H9 (cell line): ENCODE measurements at regions not wholly inside any gene's neighbourhood (a gene's known extent, or its start where the extent isn't known, plus 50 kb on each side); places are given as distances from the start of the nearest gene placed in this dataset.
"Not testable (repeated sequence)": the region's sequence is repeated elsewhere in the genome, so short reads cannot be mapped to it uniquely, and the experiment has no call there.

Experiments
- DNase-seq: peaks from one replicate; pipeline ENCODE4 v3.0.0-alpha.2; 2017
- H2AFZ ChIP-seq: one replicate; pipeline ENCODE4 v1.6.1; 2013; ENCODE audit warnings: mild to moderate bottlenecking, low read length, control low read depth, moderate library complexity
- H2AK5ac ChIP-seq: 2 replicates; pipeline ENCODE4 v1.6.1; 2013; ENCODE audit warnings: low read length, control low read depth, mixed read lengths; ENCODE audit not compliant: insufficient read length
- H2BK120ac ChIP-seq: one replicate; pipeline ENCODE4 v1.6.1; 2013; ENCODE audit warnings: low read depth, mild to moderate bottlenecking, low read length, control low read depth, inconsistent platforms; ENCODE audit not compliant: poor library complexity, severe bottlenecking
- H2BK12ac ChIP-seq: 2 replicates; pipeline ENCODE4 v1.6.1; 2013; ENCODE audit warnings: low read length, control low read depth, mixed read lengths, low read depth; ENCODE audit not compliant: insufficient read length
- H2BK15ac ChIP-seq: 2 replicates; pipeline ENCODE4 v1.6.1; 2013; ENCODE audit warnings: low read depth, low read length, control low read depth
- H2BK20ac ChIP-seq: one replicate; pipeline ENCODE4 v1.6.1; 2013; ENCODE audit warnings: low read depth, mild to moderate bottlenecking, low read length, control low read depth, inconsistent platforms; ENCODE audit not compliant: poor library complexity, severe bottlenecking
- H2BK5ac ChIP-seq: 2 replicates; pipeline ENCODE4 v1.6.1; 2013; ENCODE audit warnings: low read length, control low read depth, mixed read lengths; ENCODE audit not compliant: insufficient read length
- H3K14ac ChIP-seq: 2 replicates; pipeline ENCODE4 v1.6.1; 2013; ENCODE audit warnings: low read length, control low read depth; ENCODE audit not compliant: insufficient read depth
- H3K18ac ChIP-seq: 2 replicates; pipeline ENCODE4 v1.6.1; 2013; ENCODE audit warnings: low read depth, mild to moderate bottlenecking, mixed read lengths, low read length, control low read depth; ENCODE audit not compliant: insufficient read length
- H3K23ac ChIP-seq: 2 replicates; pipeline ENCODE4 v1.6.1; 2013; ENCODE audit warnings: low read length, control low read depth, mixed read lengths, low read depth; ENCODE audit not compliant: insufficient read length
- H3K23me2 ChIP-seq: 2 replicates; pipeline ENCODE4 v1.6.1; 2013; ENCODE audit warnings: low read depth, mild to moderate bottlenecking, mixed read lengths, low read length, control low read depth; ENCODE audit not compliant: insufficient read length, poor library complexity, severe bottlenecking
- H3K27ac ChIP-seq: 2 replicates; pipeline ENCODE4 v1.5.1; 2013; ENCODE audit warnings: low read length, control low read depth, mixed read lengths, low read depth; ENCODE audit not compliant: insufficient read length
- H3K27me3 ChIP-seq: 2 replicates; pipeline ENCODE4 v1.6.1; 2013; ENCODE audit warnings: low read length, control low read depth, inconsistent platforms; ENCODE audit not compliant: insufficient read depth
- H3K4ac ChIP-seq: 2 replicates; pipeline ENCODE4 v1.6.1; 2013; ENCODE audit warnings: low read depth, mild to moderate bottlenecking, control low read depth, inconsistent platforms, low read length, moderate library complexity
- H3K4me1 ChIP-seq: 2 replicates; pipeline ENCODE4 v1.6.1; 2013; ENCODE audit warnings: low read length, control low read depth, inconsistent platforms; ENCODE audit not compliant: insufficient read depth
- H3K4me2 ChIP-seq: 2 replicates; pipeline ENCODE4 v1.6.1; 2013; ENCODE audit warnings: low read length, control low read depth, mixed read lengths; ENCODE audit not compliant: insufficient read length, insufficient read depth
- H3K56ac ChIP-seq: 2 replicates; pipeline ENCODE4 v1.6.1; 2013; ENCODE audit warnings: low read depth, mild to moderate bottlenecking, mixed read lengths, low read length, control low read depth; ENCODE audit not compliant: insufficient read length
- H3K79me1 ChIP-seq: 2 replicates; pipeline ENCODE4 v1.6.1; 2013; ENCODE audit warnings: low read depth, mild to moderate bottlenecking, moderate library complexity, low read length, control low read depth, inconsistent platforms; ENCODE audit not compliant: insufficient read depth, poor library complexity, severe bottlenecking
- H3K79me2 ChIP-seq: 2 replicates; pipeline ENCODE4 v1.6.1; 2013; ENCODE audit warnings: low read length, control low read depth, inconsistent platforms; ENCODE audit not compliant: insufficient read depth
- H3K9ac ChIP-seq: 2 replicates; pipeline ENCODE4 v1.6.1; 2013; ENCODE audit warnings: low read length, control low read depth, mixed read lengths; ENCODE audit not compliant: insufficient read length; ENCODE audit errors: extremely low read depth
- H3K9me3 ChIP-seq: one replicate; pipeline ENCODE4 v1.6.1; 2013; ENCODE audit warnings: low read depth, low read length, inconsistent platforms; ENCODE audit not compliant: control insufficient read depth
- H3T11ph ChIP-seq: one replicate; pipeline ENCODE4 v1.6.1; 2013; ENCODE audit warnings: mild to moderate bottlenecking, low read length, control low read depth, inconsistent platforms
- H4K20me1 ChIP-seq: one replicate; pipeline ENCODE4 v1.6.1; 2013; ENCODE audit not compliant: control insufficient read depth, insufficient read length, insufficient read depth
- H4K5ac ChIP-seq: 2 replicates; pipeline ENCODE4 v1.6.1; 2013; ENCODE audit warnings: low read depth, mild to moderate bottlenecking, mixed read lengths, low read length, control low read depth; ENCODE audit not compliant: insufficient read length
- H4K8ac ChIP-seq: replicated peaks from 2 replicates; pipeline ENCODE4 v1.6.1; 2013; ENCODE audit warnings: low read length, control low read depth, mixed read lengths, low read depth; ENCODE audit not compliant: insufficient read length
- H4K91ac ChIP-seq: 2 replicates; pipeline ENCODE4 v1.6.1; 2013; ENCODE audit warnings: low read depth, mild to moderate bottlenecking, moderate library complexity, mixed read lengths, low read length, control low read depth; ENCODE audit not compliant: insufficient read length
- H3K27ac Mint-ChIP-seq, 3 experiments: 2 replicates in 2 of 3; 3 replicates in 1 of 3; pipeline ENCODE4 v1.8.0; 2020 to 2021; ENCODE audit warnings: mixed read lengths in 3 of 3, mild to moderate bottlenecking in 1 of 3, moderate library complexity in 1 of 3
- H3K27me3 Mint-ChIP-seq: 2 replicates; pipeline ENCODE4 v1.8.0; 2021; ENCODE audit warnings: low read depth, mild to moderate bottlenecking, moderate library complexity, mixed read lengths
- H3K36me3 Mint-ChIP-seq, 3 experiments: 2 replicates in 2 of 3; 3 replicates in 1 of 3; pipeline ENCODE4 v1.8.0; 2020 to 2021; ENCODE audit warnings: low read depth in 3 of 3, mixed read lengths in 3 of 3; ENCODE audit not compliant: insufficient read depth in 1 of 3
- H3K4me1 Mint-ChIP-seq, 2 experiments: 2 replicates each; pipeline ENCODE4 v1.8.0; 2020; ENCODE audit warnings: mixed read lengths in 2 of 2
- H3K4me3 Mint-ChIP-seq, 2 experiments: 2 replicates in 1 of 2; 3 replicates in 1 of 2; pipeline ENCODE4 v1.8.0; 2020 to 2021; ENCODE audit warnings: mild to moderate bottlenecking in 2 of 2, mixed read lengths in 2 of 2, moderate library complexity in 1 of 2
- H3K9me3 Mint-ChIP-seq, 2 experiments: 2 replicates in 1 of 2; 3 replicates in 1 of 2; pipeline ENCODE4 v1.8.0; 2020; ENCODE audit warnings: mild to moderate bottlenecking in 2 of 2, mixed read lengths in 2 of 2, moderate library complexity in 1 of 2
- WGBS: extraction: QIAGEN DNeasy Blood & Tissue Kit; methylation state at CpG from one replicate; pipeline ENCODE4 v1.1.7; 2013; ENCODE audit warnings: missing lambda C conversion rate, low lambda C conversion rate, mixed read lengths; ENCODE audit not compliant: insufficient read length; ENCODE audit errors: extremely low coverage; 5-methylcytosine and 5-hydroxymethylcytosine counted together

- not testable (repeated sequence) for H2AFZ ChIP-seq, H2BK20ac ChIP-seq, H3K4me1 ChIP-seq, H2BK12ac ChIP-seq, H3K79me1 ChIP-seq, DNase-seq, H3K27ac ChIP-seq, H3K27ac Mint-ChIP-seq, H3K14ac ChIP-seq, H3K9ac ChIP-seq, H3K27me3 Mint-ChIP-seq, H2AK5ac ChIP-seq, H3K23me2 ChIP-seq, H3T11ph ChIP-seq, H3K18ac ChIP-seq, H3K9me3 ChIP-seq, H4K91ac ChIP-seq, H2BK5ac ChIP-seq, H3K4ac ChIP-seq, H3K9me3 Mint-ChIP-seq, H3K23ac ChIP-seq, H2BK120ac ChIP-seq, H3K56ac ChIP-seq, H3K27me3 ChIP-seq, H3K4me1 Mint-ChIP-seq, H3K4me3 Mint-ChIP-seq, H3K79me2 ChIP-seq, H4K5ac ChIP-seq, H2BK15ac ChIP-seq, H3K4me2 ChIP-seq, H4K8ac ChIP-seq, H4K20me1 ChIP-seq
- peaks cover 6 to 18% (median 7%) of the 10 kb centered on the region in 3 experiments; a peak in 6 of 7 replicates for H3K36me3 Mint-ChIP-seq
- whole genome bisulfite sequencing: no CpG with 5 or more reads among the region's 32 CpGs
Observed at GRCh38 chr4:130038540-130038939, 942.6 kb downstream of the C4orf33 start.
